ENCODE measurements at regions not wholly inside any gene's neighbourhood (a gene's known extent, or its start where the extent isn't known, plus 50 kb on each side); places are given as distances from the start of the nearest gene placed in this dataset.
"Not testable (repeated sequence)": the region's sequence is repeated elsewhere in the genome, so short reads cannot be mapped to it uniquely, and the experiment has no call there.

- H3K27me3 Mint-ChIP-seq (ENCODE audit: insufficient read depth) = no peaks in the 10 kb centered on the region; the same call in 1 of the 2 replicates
- H3K9me3 Mint-ChIP-seq = peaks cover 54% of the 10 kb centered on the region
- TF ChIP-seq CTCF (IDR thresholded peaks at IDR 0.05) = no peak
- no peaks in the 10 kb centered on the region for H3K36me3 Mint-ChIP-seq (ENCODE audit: low read depth)
- H3K4me1 Mint-ChIP-seq (ENCODE audit: low read depth) = no peaks in the 10 kb centered on the region
- no peak for DNase-seq
- no peak overlapping the region for H3K4me3 Mint-ChIP-seq
- no peak overlapping the region for H3K27ac Mint-ChIP-seq
Observed at GRCh38 chr2:123521854-123522253, 503.2 kb upstream of the CNTNAP5 start.

- not testable (repeated sequence) for DNase-seq; H3K4me3 Mint-ChIP-seq; H3K4me1 Mint-ChIP-seq (ENCODE audit: low read depth); H3K36me3 Mint-ChIP-seq (ENCODE audit: low read depth); H3K27me3 Mint-ChIP-seq (ENCODE audit: insufficient read depth); H3K27ac Mint-ChIP-seq
- peaks cover 58% of the 10 kb centered on the region for H3K9me3 Mint-ChIP-seq
Observed at GRCh38 chr2:123522498-123522897, 502.6 kb upstream of the CNTNAP5 start.

- H3K36me3 Mint-ChIP-seq (ENCODE audit: low read depth) = 0 out of 2 replicates have a peak, but pooled peaks cover 8% of the 10 kb centered on the region
- H3K4me3 Mint-ChIP-seq = no peak overlapping the region
- no peak for DNase-seq
Observed at GRCh38 chr2:123528996-123529707, 495.9 kb upstream of the CNTNAP5 start.

GRCh38 chr2:123530004-123530403, 495.1 kb upstream of the CNTNAP5 start:
- no peak for TF ChIP-seq CTCF (IDR thresholded peaks at IDR 0.05)
- H3K9me3 Mint-ChIP-seq = peaks cover 61% of the 10 kb centered on the region
- no peak overlapping the region for H3K4me3 Mint-ChIP-seq
- no peaks in the 10 kb centered on the region for H3K27me3 Mint-ChIP-seq (ENCODE audit: insufficient read depth)
- 0 out of 2 replicates have a peak, but pooled peaks cover 8% of the 10 kb centered on the region for H3K36me3 Mint-ChIP-seq (ENCODE audit: low read depth)
- no peak overlapping the region for H3K27ac Mint-ChIP-seq
- DNase-seq = no peak
- no peaks in the 10 kb centered on the region for H3K4me1 Mint-ChIP-seq (ENCODE audit: low read depth)

More at GRCh38 chr2:123528996-123529707, 495.9 kb upstream of the CNTNAP5 start:
- no peak for TF ChIP-seq CTCF (IDR thresholded peaks at IDR 0.05)
- Mint-ChIP-seq H3K9me3 (peaks cover 57% of the 10 kb centered on the region), H3K4me1 (ENCODE audit: low read depth) (no peaks in the 10 kb centered on the region), H3K27me3 (ENCODE audit: insufficient read depth) (no peaks in the 10 kb centered on the region), H3K27ac (no peak overlapping the region)

GRCh38 chr2:123532126-123532525, 493.0 kb upstream of the CNTNAP5 start:
- H3K27me3 Mint-ChIP-seq (ENCODE audit: insufficient read depth) = no peaks in the 10 kb centered on the region
- H3K4me3 Mint-ChIP-seq = no peak overlapping the region
- DNase-seq = no peak
- no peak for TF ChIP-seq CTCF (IDR thresholded peaks at IDR 0.05)
- 0 out of 2 replicates have a peak, but pooled peaks cover 8% of the 10 kb centered on the region for H3K36me3 Mint-ChIP-seq (ENCODE audit: low read depth)
- peaks cover 44% of the 10 kb centered on the region for H3K9me3 Mint-ChIP-seq
- no peak overlapping the region for H3K27ac Mint-ChIP-seq
- H3K4me1 Mint-ChIP-seq (ENCODE audit: low read depth) = no peaks in the 10 kb centered on the region

GRCh38 chr2:123532994-123533393, 492.1 kb upstream of the CNTNAP5 start:
- DNase-seq = no peak
- Mint-ChIP-seq H3K4me1 (ENCODE audit: low read depth) (no peaks in the 10 kb centered on the region), H3K27ac (no peak overlapping the region), H3K27me3 (ENCODE audit: insufficient read depth) (no peaks in the 10 kb centered on the region), H3K4me3 (no peak overlapping the region), H3K9me3 (peaks cover 47% of the 10 kb centered on the region), H3K36me3 (ENCODE audit: low read depth) (0 out of 2 replicates have a peak, but pooled peaks cover 8% of the 10 kb centered on the region)
- no peak for TF ChIP-seq CTCF (IDR thresholded peaks at IDR 0.05)
